Cardiac fibroblast (primary cell): ENCODE measurements at regions not wholly inside any gene's neighbourhood (a gene's known extent, or its start where the extent isn't known, plus 50 kb on each side); places are given as distances from the start of the nearest gene placed in this dataset.

ENCODE experiments used
- DNase-seq, 2 donors: peaks; one replicate each; pipeline versions ENCODE4 v3.0.0 to v3.0.0-alpha.2; 2010; ENCODE audit warnings: low read depth in 2 of 2
- H3K4me3 ChIP-seq, 2 donors: replicated peaks in 1 of 2; 1 replicate in 1 of 2; 2 replicates in 1 of 2; pipeline ENCODE4 v1.5.1; 2011; ENCODE audit warnings: low read depth in 2 of 2, low read length in 2 of 2, mild to moderate bottlenecking in 2 of 2, moderate library complexity in 1 of 2
- CTCF ChIP-seq: IDR thresholded peaks from one replicate; pipeline ENCODE4 v1.5.1; 2011; ENCODE audit warnings: low read depth, mild to moderate bottlenecking, low read length, inconsistent platforms

DNA sequence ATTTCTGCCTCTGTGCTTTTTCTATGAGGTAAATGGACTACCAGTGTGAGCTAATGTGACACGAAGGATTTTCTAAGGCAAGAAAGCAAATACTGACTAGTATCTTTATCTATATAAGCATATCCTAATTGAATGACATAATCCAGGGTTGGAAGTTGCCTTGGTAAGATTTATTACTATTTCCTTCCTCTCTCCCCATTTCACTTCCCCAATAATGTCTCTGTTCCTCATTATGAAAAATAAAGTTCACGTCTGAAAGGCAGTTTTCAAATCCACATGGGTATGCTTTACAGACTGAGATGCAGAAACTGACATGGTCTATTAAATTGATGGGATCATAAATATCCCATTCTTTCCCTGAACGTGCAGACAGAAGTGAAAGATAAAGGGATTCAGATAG lies 86.0 kb downstream of the DTWD1 start:
- TF ChIP-seq CTCF = no peak
- DNase-seq = no peak
- no peak overlapping the region for H3K4me3 ChIP-seq

GRCh38 chr15:49707598-49707997 lies 86.8 kb downstream of the DTWD1 start:
- no peak overlapping the region for H3K4me3 ChIP-seq
- DNase-seq = no peak
- no peak for TF ChIP-seq CTCF

DNA sequence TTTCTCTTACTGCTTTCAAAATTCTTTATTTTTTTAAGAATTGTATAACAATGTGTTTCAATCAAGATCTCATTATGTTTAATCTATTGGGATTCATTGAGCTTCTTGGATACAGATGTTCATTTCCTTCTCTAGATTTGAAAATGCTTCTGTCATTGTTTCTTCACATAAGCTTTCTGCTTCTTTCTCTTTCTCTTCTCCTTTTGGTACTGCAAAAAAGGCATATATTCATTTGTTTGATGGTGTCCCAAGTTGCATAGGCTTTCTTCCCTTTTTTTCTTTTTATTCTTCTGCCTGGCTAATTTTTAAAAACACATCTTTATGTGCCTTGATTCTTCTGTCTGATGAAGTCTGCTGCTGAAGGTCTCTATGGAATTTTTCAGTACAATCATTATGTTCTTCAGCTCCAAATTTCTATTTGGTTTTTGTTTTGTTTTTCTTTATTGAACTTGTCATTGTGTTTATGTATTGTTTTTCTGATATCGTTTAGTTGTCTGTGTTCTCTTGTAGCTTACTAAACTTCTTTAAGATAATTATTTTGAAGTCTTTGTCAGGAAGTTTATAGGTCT lies 88.9 kb downstream of the DTWD1 start:
- no peak for DNase-seq
- no peak for TF ChIP-seq CTCF
- H3K4me3 ChIP-seq = no peak overlapping the region

- no peak for DNase-seq
- TF ChIP-seq CTCF = no peak
- H3K4me3 ChIP-seq = no peak overlapping the region
These were observed 91.3 kb downstream of the DTWD1 start for GRCh38 chr15:49712162-49712561.

DNA sequence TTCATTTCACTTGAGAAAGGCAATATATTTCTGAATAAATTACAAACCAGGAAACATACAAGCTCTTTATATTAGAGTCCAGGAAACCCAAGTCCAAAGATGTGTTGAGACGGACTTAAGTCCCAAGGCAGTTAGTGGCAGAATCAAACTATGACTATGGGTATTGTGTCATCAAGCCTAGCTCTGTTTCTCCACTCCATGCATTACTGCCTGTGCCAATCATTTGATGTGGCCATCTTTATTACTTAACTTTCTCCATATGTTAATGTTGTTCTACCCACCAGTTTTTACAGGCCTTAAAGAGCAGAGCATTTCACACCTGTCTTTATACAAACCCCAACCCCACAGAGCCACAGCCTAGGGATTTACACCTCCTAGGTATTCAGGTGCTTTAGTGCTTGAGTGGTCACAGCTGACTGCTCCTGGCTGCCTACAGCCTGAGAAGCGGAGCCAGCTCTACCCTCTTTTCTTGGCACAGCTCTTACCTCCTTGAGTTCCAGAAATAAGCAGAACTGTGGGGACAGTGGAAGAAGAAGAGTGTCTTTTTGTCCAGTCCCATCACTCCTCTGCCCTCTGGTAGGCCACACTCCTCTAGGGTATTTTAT lies 92.1 kb downstream of the DTWD1 start:
- TF ChIP-seq CTCF = no peak
- no peak overlapping the region for H3K4me3 ChIP-seq
- DNase-seq = no peak

- no peak overlapping the region for H3K4me3 ChIP-seq
- no peak for TF ChIP-seq CTCF
- no peak for DNase-seq
These were observed 94.4 kb downstream of the DTWD1 start for GRCh38 chr15:49715211-49715610.

DNA sequence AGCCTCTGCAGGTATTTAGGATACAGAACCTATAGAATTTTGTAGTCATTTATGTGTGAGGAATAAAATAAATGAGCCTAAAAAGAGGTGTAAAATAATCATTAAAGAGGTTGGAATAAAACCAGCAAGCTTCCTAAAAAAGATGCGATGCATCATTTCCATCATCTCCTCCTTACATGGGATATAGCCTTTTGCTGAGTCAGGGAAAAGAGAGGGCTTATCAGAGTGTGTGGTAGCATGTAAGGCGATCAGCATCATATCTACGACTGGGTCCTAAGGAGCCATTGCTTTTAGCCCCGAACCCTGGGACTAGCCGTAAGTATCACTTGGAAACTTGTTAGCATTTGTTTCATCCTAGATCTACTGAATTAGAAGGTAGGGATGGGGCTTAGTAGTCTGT lies 94.9 kb downstream of the DTWD1 start:
- no peak for DNase-seq
- TF ChIP-seq CTCF = no peak
- H3K4me3 ChIP-seq = no peak overlapping the region
